ENCODE measurements at regions not wholly inside any gene's neighbourhood (a gene's known extent, or its start where the extent isn't known, plus 50 kb on each side); places are given as distances from the start of the nearest gene placed in this dataset.
"Not testable (repeated sequence)": the region's sequence is repeated elsewhere in the genome, so short reads cannot be mapped to it uniquely, and the experiment has no call there.

DNA sequence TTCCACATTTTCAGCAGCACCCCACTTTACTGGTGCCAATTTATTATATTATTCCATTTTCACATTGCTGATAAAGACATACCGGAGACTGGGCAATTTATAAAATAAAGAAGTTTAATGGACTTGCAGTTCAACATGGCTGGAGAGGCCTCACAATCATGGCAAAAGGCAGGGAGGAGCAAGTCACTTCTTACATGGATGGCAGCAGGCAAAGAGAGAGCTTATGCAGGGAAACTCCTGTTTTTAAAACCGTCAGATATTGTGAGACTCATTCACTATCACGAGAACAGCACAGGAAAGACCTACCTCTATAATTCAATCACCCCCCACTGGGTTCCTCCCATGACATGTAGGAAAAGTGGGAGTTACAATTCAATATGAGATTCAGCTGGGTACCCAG is 641.8 kb upstream of the MEF2C start:
- DNase-seq: no peak

DNA sequence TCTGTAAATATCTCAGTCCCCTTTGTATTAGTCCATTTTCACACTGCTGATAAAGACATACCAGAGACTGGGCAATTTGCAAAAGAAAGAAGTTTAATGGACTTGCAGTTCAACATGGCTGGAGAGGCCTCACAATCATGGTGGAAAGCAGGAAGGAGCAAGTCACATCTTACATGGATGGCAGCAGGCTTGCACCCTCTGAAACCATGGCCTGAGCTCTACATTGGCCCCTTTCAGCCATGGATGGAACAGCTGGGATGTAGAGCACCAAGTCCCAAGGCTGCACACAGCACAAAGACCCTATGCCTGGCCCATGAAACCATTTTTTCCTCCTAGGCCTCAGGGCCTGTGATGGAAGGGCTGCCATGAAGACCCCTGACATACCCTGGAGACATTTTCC is 640.9 kb upstream of the MEF2C start:
- not testable (repeated sequence) for DNase-seq

DNA sequence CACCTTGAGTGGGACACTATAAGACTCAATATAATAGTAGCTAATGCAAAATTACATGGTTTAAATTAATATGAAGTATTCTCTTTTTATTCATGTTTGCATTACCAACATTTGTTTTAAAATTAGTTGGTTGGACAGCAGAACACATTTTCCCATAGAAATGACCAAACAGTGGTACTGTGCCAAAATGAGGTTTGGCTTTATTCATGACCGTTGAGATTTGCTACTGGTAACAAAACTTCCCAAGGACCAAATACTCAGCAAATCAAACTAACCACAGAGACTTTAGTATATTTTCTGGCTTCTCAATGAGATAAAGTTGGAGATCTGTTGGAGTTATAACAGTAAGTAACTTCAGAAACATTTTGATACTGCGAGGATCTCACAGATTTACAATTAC is 637.8 kb upstream of the MEF2C start:
- DNase-seq: no peak

DNA sequence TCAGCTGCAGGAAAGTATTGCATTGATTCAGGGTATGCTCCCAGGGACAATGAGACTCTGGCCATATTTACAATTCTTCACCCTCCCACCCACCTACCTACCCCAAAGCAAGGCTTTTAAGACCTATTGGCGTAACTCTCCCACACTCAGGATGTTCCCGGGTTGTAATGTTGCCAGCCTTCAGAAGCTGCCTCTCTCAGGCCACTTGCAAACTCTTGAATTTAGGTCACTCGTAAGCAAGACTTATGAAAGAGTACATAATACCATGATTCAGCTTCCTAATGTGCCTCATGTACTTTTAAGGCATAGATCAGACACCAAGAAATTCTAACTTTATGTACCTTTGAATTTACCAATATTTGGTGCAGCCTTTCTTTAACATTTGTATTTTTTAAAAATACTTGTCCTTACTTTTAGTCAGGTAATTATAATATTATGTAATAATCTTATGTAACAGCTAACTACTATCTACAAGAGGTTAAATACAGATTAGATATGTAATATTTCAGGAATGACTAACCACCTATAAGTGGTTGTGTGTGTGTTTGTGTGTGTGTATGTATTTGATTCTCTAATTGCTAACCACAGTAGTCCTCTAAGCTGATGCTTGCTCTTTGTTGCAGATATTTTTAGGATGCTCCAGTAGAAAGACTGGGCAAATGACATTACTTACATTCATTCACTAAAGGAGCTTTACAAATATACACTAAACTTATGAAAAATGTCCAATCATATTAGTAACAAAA is 630.5 kb upstream of the MEF2C start:
- no peak for DNase-seq

DNA sequence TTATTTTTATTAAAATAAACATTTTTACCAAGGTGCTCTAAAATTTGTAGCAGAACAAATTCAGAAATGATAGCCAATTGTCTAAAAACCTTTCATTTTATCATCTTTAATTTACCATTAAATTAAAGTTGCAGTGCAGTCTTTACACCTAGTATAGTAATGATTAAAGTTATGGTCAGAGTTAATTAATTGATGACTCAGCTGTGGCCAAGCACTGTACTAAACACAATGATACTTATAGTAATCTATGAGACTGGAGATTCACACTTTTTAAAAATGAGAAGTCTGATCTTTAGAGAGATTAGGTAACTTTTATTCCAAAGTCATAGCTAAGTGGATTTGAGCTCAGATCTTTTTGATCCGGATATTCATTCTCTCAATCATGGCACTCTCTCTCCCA is 621.1 kb upstream of the MEF2C start:
- DNase-seq: no peak

DNA sequence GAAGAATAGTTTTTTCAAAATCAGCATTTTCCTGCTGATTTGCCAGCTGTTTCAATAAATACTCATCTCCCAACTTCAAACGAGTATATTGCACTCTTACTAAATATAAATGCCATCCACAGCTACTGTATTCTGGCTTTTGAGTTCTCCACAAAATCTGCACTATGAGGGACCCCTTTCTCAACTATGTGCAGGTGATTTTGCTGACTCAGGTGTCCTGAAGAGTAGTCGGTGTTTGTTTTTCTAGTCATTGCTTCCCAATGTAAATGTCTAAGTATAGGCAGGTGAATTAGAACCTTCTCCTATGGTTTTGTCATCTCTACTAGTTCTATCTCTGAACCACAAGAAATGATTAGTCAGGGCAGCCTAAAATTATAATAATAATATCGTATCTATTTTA is 616.8 kb upstream of the MEF2C start:
- no peak for DNase-seq

DNA sequence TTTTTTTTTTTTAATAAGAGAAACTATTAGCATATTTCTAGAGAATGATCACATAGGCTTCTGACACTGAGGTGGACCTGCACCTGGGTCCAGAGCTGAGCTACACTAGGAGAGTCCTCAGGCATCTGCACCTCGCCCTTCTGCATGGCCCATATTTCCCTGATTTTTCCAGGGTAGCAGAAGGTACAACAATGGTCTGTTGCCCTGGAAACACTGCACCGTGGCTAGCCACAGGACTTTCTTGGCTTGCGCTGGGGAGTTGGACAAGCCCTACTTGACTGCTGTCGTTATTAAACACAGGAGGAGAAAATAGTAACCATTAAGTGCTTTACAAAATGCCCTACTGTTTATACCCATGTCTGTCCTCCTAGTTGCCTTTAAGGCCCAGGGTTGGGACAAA is 615.7 kb upstream of the MEF2C start:
- no peak for DNase-seq

DNA sequence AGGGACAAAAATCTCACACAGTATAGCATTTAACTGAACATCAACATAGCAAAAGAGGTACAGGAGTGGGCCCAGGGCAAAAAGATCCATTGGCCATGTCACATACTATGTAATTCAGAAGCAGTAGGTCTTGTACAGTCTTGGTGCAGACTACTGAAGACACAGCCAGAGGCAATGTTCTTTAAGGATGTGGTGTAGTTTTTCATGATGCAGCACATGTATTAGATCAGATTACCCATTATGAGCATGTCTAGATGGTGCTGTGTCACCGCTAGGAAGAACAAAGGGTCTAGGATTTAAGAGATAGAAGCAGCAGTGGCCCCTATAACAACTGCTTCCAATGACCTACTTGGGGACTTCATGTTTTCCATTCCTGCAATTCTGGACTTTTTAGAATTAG is 610.4 kb upstream of the MEF2C start:
- no peak for DNase-seq

DNA sequence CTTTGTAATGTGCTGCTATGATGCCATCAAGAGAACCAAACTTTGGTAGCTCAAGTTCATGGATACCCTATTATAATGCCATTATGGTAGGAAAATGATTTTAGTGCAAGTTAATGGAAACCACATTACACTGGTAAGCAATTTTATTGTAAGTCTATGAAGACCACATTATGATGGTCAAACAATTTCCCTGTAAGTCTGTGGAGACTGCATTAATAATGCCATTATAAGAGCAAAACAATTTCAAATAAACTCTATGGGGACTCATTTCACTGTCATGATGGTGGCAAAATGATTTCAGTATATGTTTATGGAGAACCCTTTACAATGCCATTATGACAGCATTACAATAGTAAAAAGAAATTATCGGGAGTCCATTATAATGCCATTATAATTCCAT is 602.0 kb upstream of the MEF2C start:
- no peak for DNase-seq

DNA sequence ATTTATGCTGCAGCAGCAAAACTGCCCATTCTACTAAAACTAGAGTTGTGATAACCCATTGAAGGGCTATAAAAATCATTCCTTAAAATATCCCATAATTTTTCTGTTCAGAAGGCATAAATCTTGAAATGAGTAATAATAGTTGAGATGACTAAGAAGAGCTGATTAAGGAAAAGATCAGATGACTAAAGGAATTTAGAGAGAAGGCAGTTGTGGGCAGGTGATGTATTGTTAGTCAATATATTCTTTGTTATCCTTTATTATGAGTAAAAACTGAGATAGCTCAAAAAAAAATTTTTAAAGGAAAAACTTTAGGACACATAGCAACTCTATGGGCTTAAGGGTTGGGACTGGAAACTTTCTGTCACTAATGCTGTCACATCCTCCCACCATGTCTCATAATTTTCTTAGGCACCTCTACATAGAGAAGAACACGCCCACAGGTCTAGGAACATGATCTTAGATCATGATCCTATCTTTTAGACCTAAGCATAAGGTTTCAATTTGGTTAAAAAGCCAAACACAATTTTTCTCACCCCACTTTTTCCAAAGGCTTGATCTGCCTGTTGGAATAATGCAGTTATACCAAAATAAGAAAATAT is 597.5 kb upstream of the MEF2C start:
- DNase-seq: no peak

DNA sequence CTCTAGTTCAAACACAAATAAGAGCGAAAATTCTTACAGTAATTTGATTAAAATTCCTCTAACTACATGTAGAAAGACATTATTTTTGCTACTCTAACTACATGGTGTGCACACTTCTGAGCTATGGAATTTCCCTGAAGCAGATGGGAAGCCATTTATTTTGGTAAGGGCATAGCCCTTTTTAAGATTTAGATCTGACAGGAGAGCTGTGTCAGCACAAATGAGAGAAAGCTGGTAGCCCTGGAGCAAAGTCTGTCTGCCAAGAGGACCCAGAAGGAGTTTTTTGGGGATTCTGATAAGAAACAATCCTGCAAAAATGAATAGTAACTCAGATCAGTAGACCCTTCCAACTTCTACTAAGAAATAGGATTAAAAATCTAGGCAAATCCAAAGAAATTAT is 595.9 kb upstream of the MEF2C start:
- no peak for DNase-seq

DNA sequence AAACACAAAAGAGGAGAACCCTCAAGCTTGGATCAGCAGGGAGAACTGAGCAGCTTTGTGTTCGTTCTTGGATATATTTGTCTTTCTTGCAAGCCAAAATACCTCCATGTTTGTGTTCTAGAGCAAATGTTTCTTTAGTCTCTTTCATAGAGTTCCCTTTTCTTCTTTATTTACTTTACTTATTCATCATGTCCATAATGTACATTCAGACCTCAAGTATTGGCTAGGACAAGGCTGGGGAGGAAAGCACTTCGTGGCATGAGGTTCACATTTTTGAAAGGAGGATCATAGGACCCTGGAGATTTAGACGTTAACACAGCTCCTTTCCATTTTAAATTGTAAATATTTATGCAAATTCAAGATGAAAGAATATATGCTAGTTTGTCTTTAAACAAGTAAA is 590.2 kb upstream of the MEF2C start:
- no peak for DNase-seq

DNA sequence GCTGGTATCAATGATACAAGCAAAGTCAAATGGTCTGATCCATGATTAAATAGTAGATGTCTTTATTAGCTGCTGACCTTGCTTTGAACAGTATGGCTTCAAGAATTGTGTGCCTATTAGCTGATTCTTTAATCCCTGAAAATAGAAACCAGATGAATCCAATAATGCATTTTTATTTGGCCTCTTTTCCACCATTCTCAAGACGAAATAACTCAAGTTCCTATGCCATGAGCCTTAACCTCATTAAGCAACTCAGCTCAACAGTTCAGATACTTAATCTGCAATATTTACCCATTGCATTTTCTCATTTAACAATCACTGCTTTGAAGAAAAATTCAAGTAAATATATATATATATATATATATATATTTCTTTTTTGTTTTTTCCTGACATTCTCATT is 588.6 kb upstream of the MEF2C start:
- DNase-seq: no peak

DNA sequence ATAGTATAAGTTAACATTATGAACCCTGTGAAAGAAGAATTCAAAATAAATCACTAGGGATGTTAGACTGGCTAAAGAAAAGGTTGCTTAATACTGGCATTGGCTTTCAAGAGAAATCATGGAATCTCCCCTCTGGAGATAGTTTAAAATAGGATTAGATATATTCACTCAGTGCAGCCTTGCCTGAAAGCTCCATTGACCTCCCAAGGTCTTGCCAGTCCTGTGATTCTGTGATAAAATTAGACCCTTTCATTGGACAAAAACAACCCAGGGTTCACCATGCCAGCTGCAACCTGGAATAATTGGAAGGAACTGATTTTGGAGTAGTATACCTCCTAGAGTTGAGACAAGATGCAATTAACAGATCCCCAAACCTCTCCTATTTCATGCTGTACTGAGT is 588.1 kb upstream of the MEF2C start:
- DNase-seq: no peak

DNA sequence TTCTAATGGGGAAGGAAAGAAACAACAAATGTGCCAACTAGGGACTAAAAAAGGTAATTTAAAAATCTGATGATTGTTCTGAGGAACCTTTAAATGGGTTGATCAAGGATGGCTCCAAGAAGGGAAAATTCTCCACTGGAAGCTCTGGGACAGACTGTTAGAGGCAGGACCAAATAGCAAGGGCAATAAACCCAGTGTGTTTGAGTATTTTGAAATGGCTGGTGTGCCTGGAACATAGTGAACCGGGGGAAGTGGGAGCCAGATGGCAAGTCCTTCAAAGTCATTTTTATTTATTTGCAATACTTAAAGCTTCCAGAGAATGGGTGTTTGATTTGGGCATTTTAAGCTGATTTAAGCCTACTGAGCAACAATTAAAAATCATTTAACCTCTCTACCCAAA is 587.7 kb upstream of the MEF2C start:
- DNase-seq: no peak

DNA sequence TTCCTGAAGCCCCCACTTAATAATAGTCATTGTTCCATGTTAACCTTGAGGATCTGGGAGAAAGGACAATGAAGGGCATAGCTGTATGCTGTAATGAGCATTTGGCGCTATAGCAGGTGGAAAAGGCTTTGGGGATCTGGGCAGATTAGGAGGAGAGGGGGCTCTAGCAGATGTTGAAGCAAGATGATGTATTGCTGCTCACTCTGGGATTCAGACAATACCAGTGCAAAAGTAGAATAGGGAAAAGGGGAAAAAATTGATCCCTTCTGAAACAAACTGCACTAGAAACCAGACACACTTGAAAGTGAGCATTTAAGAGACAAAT is 575.3 kb upstream of the MEF2C start:
- no peak for DNase-seq

DNA sequence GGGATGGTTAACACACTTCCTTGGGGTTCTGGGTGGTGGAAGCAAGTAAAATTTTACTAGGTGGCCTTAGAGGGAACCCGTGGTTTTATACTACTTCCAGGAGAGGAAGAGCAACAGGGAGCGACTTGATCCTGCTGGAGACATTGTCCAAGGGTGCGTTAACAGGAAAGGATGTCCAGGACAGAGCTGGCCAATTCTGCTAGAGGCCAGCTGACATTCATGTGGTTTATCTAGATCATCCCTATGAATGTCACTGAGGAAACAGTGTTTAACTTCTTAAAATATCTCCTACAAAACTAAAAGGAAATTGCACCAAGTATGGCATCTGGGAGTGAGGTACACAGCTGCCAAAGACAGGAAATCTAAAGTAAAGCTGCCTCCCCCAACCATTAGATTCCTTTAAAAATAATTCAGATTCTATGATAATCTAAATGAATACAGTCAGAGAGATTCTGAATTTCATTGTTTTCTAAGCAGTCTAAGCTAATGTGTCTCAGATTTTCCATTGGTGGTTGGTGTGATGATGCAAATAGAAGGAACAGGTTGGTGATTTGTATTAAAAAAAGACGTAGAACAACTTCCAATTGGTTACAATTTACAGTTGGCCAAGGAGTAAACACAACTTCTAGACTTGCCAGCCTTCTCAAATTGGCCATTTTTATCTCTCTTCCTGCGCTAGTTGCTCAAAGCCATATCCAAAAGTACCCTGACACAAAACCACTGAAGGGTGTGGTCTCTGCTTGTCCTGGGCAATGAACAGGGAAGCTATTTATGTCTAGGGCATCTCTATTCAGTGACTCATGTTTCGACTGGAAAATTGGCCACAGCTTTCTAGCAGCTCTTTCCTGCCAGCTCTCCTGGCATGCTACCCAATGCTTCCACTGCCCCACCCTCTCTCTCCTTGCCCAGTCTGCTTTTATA is 574.7 kb upstream of the MEF2C start:
- no peak for DNase-seq

DNA sequence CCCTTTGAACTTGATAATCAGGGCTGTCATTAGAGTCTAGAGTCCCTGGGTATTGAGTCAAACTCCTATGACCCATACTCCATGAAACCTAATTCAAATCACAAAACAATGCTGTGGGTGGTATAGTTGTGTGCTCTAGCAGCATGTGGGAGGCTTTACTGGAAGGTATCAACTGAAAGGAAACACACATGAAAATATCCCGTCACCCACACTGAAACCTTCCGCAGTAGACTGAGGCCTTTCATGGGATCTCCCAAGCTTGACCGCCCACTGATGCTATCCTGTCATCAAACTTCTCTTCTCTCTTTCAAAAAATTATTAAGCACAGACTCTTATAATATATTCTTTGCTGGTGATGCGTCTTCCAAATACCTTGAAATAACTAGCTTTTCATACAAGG is 569.1 kb upstream of the MEF2C start:
- DNase-seq: no peak

DNA sequence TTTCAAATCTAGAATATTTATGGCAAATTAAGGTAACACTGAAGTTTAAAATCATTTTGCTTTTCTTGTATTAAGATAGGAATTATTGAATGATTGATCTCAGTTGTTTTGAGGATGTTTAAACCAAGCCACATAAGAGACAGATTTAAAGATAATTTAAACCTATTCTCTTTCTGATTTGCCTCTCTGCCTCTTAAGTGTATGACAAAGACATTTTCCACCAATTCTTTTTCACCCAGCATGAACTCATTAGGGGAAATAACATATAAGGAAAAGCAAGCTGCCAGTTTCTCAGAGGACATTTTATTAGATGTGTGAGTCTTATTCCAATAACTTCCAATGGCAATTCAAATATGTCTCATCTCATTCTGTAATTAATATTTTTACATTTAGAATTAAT is 568.3 kb upstream of the MEF2C start:
- no peak for DNase-seq

DNA sequence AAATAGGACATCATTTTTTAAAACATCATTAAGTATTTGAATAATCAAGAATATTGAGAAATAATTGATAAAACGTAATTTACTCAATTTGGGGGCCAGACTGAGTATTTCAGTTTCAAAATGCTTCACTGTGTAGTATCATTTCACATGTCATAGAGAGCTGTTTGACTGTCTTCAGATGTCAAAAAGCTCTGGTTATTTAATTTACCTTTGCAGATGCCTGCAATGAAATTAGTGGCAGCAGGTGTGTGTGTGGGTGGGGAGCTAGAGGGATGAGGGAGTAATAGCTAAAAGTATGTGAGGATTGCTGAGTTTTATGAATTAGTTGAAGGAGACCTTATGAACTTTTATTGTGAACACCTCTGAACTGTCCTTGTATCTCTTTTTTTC is 567.2 kb upstream of the MEF2C start:
- DNase-seq: no peak

DNA sequence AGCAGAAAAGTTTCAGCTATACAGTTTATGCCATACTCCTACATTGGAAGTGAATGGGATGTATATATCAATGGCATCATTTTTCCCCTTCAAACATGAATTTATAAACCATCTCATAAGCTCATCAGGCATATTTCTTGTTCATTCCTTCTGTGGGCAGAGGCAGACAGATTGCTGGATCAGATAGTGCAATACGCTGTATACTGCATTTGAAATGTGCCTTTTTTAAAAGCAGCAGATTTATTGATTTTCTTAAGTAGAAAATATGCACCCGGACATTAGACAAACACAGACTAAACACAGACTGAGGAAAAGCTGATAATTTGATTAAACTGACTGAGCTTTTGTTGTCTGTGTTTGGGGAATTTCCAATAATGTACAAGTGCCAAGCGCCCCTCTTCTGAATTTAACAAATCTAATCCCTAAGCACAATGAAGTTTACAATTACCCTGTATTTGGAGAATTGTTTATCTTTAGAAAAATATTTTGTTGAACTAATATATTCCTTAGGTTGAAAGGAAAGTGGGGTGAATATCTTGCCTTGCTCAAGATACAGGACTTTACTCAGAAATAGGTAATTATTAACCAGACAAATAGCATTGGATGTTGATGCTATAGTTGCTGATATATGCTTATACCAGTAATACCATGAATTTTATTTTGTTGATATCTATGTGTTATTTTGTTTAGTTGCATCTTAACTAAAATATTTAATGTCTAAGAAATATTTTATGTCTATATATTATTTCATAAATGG is 566.6 kb upstream of the MEF2C start:
- DNase-seq: no peak

DNA sequence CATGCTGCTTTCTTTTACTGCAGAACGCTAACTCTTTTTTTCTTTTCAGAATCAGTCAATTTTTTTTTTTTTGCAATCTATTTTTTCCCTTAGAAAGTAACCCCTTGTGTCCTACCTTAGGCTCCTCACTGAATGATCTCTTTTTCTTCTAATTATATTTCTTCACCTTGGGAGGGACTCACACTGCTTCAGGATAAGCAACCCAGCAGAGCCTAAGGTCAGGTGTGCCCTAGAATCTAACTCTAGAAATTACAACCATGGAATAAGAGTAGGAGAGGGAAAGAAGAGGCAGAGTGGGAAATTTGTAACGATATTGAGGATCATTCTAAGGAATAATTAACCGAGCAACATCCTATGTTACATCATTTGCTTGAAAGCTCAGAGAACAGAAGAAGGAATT is 564.0 kb upstream of the MEF2C start:
- DNase-seq: no peak

DNA sequence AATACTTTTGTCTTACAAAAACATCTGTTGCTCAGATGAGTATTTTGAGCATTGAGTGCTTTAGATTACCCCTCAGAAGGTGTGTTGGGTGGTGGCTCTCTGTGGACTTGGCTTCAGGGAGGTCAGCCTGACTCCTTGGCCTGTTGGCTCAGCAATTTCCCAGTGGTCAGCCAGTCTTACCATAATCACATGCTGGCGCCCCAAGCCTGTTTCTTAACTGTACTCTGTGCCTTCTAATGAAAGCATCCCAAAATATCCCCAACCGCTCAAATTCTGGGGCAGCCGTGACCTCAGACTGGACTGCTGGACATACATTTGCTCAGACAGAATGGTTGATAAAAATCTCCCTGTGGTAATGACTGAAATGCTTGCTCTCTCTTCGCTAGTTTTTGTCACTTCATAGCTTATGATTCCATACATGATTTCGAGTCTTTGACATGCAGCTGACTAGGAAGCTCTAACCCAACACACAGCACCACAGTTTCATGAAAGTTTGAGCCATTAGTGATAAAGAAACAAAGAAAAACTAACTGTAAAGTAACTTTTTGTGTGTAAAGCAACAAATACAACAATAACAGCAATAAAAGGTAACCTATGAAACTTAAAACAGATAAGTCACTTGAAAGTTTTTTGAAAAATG is 562.2 kb upstream of the MEF2C start:
- DNase-seq: no peak

All from GOT3 (cell line).